Choroid plexus epithelial cell (primary cell): ENCODE measurements at regions not wholly inside any gene's neighbourhood (a gene's known extent, or its start where the extent isn't known, plus 50 kb on each side); places are given as distances from the start of the nearest gene placed in this dataset.
A peak's percentile ranks its signal among the peaks of the same experiment; 100 is the strongest.

Experiments
- DNase-seq: peaks from one replicate; pipeline ENCODE4 v3.0.0-alpha.2; 2010; ENCODE audit warnings: low read depth
- H3K4me3 ChIP-seq: 2 replicates; pipeline ENCODE4 v1.5.1; 2011; ENCODE audit warnings: low read depth, mild to moderate bottlenecking, control low read depth, low read length, moderate library complexity
- TF ChIP-seq, protein P1 (sequence below): conservative IDR thresholded peaks from 2 replicates; pipeline ENCODE4 v1.5.1; 2011; ENCODE audit warnings: low read depth, mild to moderate bottlenecking, control low read depth, inconsistent platforms, low read length, moderate library complexity

DNA sequence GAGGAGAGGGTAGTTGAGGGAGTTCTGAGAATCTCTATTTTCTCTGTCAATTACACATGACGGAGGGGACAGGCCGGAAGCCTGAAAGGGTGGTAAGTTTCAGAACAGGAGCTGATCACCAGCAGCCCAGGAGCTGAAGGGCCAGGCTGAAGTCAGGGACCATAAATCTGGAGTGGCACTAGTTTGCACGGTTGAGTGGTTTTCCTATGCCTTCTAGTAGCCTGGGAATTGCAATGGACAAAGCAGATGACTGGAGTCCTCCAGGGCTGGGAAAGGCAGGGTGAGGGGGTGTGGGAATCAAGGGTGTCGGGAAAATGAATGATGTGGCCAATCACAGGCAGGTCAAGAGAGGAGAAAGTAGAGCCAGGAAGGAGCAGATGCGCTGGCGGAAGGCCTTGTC, 72.5 kb downstream of the MAGEF1 start:
- TF ChIP-seq, protein P1, sequence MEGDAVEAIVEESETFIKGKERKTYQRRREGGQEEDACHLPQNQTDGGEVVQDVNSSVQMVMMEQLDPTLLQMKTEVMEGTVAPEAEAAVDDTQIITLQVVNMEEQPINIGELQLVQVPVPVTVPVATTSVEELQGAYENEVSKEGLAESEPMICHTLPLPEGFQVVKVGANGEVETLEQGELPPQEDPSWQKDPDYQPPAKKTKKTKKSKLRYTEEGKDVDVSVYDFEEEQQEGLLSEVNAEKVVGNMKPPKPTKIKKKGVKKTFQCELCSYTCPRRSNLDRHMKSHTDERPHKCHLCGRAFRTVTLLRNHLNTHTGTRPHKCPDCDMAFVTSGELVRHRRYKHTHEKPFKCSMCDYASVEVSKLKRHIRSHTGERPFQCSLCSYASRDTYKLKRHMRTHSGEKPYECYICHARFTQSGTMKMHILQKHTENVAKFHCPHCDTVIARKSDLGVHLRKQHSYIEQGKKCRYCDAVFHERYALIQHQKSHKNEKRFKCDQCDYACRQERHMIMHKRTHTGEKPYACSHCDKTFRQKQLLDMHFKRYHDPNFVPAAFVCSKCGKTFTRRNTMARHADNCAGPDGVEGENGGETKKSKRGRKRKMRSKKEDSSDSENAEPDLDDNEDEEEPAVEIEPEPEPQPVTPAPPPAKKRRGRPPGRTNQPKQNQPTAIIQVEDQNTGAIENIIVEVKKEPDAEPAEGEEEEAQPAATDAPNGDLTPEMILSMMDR, result no peak
- H3K4me3 ChIP-seq, result no peak overlapping the region
- DNase-seq, result no peak

DNA sequence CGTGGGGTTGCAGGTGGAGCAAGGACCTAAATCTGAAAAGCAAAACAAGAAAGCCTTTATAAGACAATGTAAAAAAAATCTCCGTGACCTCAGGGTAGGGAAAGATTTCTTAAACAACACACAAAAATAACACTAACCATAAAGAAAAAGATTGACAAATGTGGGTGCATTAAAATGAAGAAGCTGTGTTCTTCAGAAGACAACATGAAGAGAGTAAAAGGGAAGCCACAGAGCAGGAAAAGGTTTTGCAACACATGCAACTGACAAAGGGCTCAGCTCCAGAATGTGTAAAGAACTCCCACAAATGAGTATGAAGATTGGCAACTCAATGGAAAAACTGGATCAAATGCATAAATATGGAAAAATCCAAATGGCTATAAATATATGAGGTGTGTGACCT, 74.2 kb downstream of the MAGEF1 start:
- peak; percentile 18 for DNase-seq
- TF ChIP-seq, protein P1, result no peak
- no peak overlapping the region for H3K4me3 ChIP-seq

DNA sequence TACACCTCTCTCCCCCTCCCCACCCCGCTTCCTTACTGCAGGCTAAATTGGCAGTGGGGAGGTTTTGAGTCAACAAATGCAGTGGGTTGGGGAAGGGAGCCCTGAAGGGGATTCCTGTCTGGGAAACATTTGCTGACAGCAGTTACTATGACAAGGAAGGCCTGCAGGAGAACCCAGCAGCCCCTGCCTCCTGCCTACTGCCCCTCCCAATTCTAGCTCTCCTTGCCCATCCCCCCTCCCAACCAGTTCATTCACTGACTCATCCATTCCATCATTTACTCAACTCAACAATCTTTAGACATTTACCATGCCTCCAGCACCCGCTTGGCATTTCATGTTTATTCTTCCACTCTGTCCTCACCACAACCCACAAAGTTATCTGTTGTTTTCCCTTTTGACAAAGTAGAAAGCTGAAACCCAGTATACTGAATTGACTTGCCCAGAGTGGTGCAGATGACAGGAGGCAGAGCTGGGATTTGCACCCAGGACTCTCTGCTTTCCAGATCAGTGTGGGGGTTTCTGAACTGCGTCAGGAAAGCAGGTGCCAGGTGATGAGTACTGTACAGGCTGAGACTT, 75.0 kb downstream of the MAGEF1 start:
- peak; percentile 65 for DNase-seq

DNA sequence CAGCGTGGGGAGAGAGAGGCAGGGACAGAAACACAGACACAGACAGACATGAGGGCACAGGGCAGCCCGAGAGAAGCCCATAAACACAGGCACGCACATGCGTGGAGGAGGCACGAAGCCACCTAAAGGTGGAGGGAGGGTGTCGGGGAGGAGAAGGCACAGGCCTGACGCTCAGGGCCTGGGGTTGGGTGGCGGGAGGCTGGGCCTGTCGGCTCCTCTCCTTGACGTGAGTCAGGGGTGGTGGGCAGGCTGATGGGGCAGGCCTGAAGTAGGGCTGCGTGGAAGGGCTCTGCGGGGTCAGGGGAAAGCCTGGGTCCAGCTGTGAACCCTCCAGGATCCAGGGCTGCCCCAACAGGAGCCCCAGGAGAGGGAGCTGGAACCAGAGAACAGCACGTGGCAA, 74.2 kb downstream of the EPHB3 start:
- H3K4me3 ChIP-seq, result no peak overlapping the region
- DNase-seq, result no peak

More for the DNA sequence above, 75.0 kb downstream of the MAGEF1 start:
- no peak overlapping the region for H3K4me3 ChIP-seq
- TF ChIP-seq, protein P1, result no peak

DNA sequence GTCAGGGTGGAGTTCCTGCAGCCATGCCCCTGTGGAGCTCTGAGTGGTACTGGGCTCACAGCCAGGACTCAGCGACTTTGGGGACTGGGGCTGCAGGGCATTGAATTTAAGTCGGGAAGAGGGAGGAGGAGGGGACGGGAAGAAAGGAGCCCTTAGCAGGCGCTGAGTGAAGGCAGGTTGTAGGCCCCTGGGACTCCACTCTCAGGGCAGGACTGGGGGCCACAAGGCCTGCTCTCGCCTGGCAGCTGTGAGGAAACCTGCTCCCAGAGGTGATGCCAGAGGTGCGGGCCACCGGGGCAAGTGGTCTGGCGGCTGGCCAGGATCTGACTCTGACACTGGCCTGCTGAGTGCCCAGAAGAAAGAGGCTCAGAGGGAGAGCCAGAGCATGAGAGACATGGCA, 73.5 kb downstream of the EPHB3 start:
- TF ChIP-seq, protein P1, result no peak
- H3K4me3 ChIP-seq, result no peak overlapping the region
- DNase-seq, result no peak

More for the DNA sequence above, 74.2 kb downstream of the EPHB3 start:
- TF ChIP-seq, protein P1, result no peak

DNA sequence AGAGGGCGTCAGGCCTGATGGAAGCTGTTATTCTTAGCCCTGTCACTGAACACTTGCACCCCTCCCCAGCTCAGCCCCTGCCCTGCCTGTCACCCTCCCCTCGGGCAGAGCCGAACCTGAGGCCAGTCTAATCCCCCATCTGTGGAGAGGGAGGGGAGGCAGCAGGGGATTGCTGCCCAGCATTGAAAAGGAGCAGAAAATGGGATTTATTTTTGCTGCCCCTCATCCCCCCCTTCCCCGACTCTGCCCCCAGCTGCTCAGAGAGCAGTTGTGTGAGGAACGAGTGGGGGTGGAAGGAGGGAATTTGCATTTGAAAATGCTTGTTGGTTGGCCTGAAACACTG, 71.6 kb downstream of the EPHB3 start:
- DNase-seq, result no peak
- no peak overlapping the region for H3K4me3 ChIP-seq
- TF ChIP-seq, protein P1, result no peak

DNA sequence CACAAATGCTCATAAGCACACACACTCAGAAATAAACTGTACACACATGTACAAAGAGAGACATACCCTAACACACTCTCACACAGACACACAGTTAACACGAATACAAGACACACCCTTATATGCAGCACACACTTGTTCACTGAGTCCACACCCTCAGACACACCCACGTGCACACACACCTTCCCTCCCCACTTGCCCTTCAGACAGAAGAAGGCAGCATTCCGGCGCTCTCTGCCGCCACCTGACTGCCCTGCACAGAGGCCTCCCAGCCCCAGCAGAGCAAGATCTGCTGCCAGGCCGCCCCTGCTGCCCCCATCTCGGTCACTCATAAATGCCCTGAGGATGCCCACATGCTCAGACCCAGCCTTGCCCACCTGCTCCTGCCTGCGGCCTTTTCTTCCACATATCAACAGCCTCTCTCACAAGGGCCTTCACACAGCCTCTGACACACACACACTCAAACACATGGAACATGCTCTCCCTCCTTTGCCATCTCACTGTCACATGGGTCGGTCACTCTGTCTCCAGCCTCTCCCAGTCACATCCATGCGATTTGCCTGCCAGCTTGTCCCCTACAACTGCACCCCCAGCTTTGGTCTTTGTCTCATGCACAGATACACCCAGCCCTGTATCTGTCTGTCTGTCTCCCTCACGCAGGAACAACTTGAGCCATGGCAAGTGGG, 71.1 kb downstream of the EPHB3 start:
- DNase-seq, result no peak
- no peak overlapping the region for H3K4me3 ChIP-seq
- TF ChIP-seq, protein P1, result no peak
